Activated T-helper 1 cell treated with anti-CD3 and anti-CD28 coated beads, Interleukin-12 subunit alpha, Interleukin-12 subunit beta, Interleukin-2, Interleukin-4 antibody, amounts not matched to agents 30 ng/mL and 10 ng/mL and 1 ng/mL, durations not matched to agents 14 hours and 24 hours and 36 hours (primary cell): ENCODE measurements at regions not wholly inside any gene's neighbourhood (a gene's known extent, or its start where the extent isn't known, plus 50 kb on each side); places are given as distances from the start of the nearest gene placed in this dataset.

ENCODE experiments used
- DNase-seq: peaks from one replicate; pipeline ENCODE4 v3.0.0; 2021; ENCODE audit warnings: low spot score
- H3K27ac Mint-ChIP-seq: one replicate; pipeline ENCODE4 v1.8.0; 2021; ENCODE audit warnings: mild to moderate bottlenecking, mixed read lengths
- H3K27me3 Mint-ChIP-seq: one replicate; pipeline ENCODE4 v1.8.0; 2022; ENCODE audit warnings: mild to moderate bottlenecking, moderate library complexity, mixed read lengths; ENCODE audit not compliant: insufficient read depth
- H3K36me3 Mint-ChIP-seq: one replicate; pipeline ENCODE4 v1.8.0; 2021; ENCODE audit warnings: low read depth, mixed read lengths
- H3K4me1 Mint-ChIP-seq: one replicate; pipeline ENCODE4 v1.8.0; 2021; ENCODE audit warnings: low read depth, mixed read lengths
- H3K4me3 Mint-ChIP-seq: one replicate; pipeline ENCODE4 v1.8.0; 2021; ENCODE audit warnings: mild to moderate bottlenecking, moderate library complexity, mixed read lengths
- H3K9me3 Mint-ChIP-seq: one replicate; pipeline ENCODE4 v1.8.0; 2021; ENCODE audit warnings: mixed read lengths
- intact Hi-C: fragments of 100-400 bp; cut with micrococcal nuclease; formaldehyde crosslinking; loops from one replicate; pipeline ENCODE4 v1.15.1; 2024

- Mint-ChIP-seq H3K4me3 (no peak overlapping the region), H3K4me1 (no peaks in the 10 kb centered on the region), H3K27me3 (no peaks in the 10 kb centered on the region), H3K9me3 (no peaks in the 10 kb centered on the region), H3K27ac (no peak overlapping the region), H3K36me3 (no peaks in the 10 kb centered on the region)
- intact Hi-C loops: no loop called here
- DNase-seq: no peak
These were observed 313.7 kb upstream of the SMIM31 start for GRCh38 chr4:164440199-164440598.

DNA sequence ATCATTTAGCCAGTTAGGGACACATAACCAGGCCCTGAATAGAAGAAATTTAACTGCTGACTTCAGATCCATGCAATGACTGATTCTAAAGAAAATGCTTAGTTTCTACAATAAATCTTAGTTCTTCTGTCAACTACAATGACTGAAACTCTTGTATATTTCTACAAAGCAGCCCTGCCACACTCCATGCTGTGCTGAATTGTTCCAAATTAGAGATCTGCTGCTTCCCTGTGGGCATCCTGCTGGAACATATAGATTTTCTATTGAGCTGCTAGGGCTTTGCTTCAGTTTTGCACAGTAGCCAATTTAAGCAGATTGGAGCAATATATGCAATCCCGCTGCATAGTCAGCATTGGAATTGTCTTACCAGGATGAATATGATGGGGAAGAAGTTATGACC, 312.8 kb upstream of the SMIM31 start:
- intact Hi-C loops: no loop called here
- Mint-ChIP-seq H3K36me3 (no peaks in the 10 kb centered on the region), H3K4me1 (no peaks in the 10 kb centered on the region), H3K27ac (no peak overlapping the region), H3K9me3 (no peaks in the 10 kb centered on the region), H3K27me3 (no peaks in the 10 kb centered on the region), H3K4me3 (no peak overlapping the region)
- DNase-seq: no peak

DNA sequence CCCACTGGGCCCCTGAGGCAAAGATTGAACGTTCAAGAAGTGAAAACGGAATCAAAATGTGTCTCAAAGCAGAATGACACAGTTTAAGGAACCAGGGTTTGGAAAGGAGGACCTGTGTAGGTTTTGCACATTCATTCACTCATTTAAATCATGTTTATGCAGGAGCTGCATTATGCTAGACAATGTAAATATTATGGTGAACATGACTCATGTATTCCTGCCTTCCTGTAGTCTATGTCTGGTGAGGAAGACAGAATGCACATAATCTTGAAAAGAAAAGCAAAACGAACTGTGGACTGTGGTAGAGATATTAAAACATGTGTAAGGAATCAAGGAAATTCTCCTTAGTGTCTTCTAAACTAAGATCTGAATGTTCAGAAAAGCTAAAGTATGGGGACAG, 311.8 kb upstream of the SMIM31 start:
- no peaks in the 10 kb centered on the region for H3K27me3 Mint-ChIP-seq
- H3K4me3 Mint-ChIP-seq: no peak overlapping the region
- DNase-seq: no peak
- H3K4me1 Mint-ChIP-seq: no peaks in the 10 kb centered on the region
- no peak overlapping the region for H3K27ac Mint-ChIP-seq
- H3K9me3 Mint-ChIP-seq: no peaks in the 10 kb centered on the region
- intact Hi-C loops: no loop called here
- no peaks in the 10 kb centered on the region for H3K36me3 Mint-ChIP-seq

- H3K4me3 Mint-ChIP-seq: no peak overlapping the region
- H3K27ac Mint-ChIP-seq: no peak overlapping the region
- H3K4me1 Mint-ChIP-seq: no peaks in the 10 kb centered on the region
- no peaks in the 10 kb centered on the region for H3K9me3 Mint-ChIP-seq
- DNase-seq: no peak
- intact Hi-C loops: no loop called here
- no peaks in the 10 kb centered on the region for H3K27me3 Mint-ChIP-seq
- H3K36me3 Mint-ChIP-seq: no peaks in the 10 kb centered on the region
These were observed 307.4 kb upstream of the SMIM31 start for GRCh38 chr4:164446516-164446915.

- Mint-ChIP-seq H3K4me3 (no peak overlapping the region), H3K4me1 (no peaks in the 10 kb centered on the region), H3K36me3 (no peaks in the 10 kb centered on the region), H3K9me3 (no peaks in the 10 kb centered on the region), H3K27me3 (no peaks in the 10 kb centered on the region), H3K27ac (no peak overlapping the region)
- intact Hi-C loops: no loop called here
- DNase-seq: no peak
These were observed 292.0 kb upstream of the SMIM31 start for GRCh38 chr4:164461901-164462300.

DNA sequence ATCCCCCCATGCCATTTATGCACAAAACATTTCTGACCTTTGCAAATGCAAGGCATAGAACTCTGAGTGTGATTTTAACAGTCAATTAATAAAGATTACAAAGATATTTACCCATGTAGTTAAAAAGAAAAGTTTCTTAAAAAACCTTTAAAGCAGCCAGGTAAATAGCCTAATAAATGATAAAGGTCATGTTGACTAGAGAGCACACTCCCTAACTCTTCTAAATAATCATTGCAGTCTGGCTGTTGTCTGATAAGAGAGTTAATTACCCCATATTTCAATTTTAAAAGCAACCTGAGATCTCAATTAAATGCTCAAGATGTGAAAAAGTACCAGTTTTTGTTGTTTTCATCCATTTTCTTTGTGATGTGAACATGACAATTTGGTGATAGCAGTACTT, 291.5 kb upstream of the SMIM31 start:
- intact Hi-C loops: no loop called here
- Mint-ChIP-seq H3K27ac (no peak overlapping the region), H3K9me3 (no peaks in the 10 kb centered on the region), H3K4me3 (no peak overlapping the region), H3K4me1 (no peaks in the 10 kb centered on the region), H3K27me3 (no peaks in the 10 kb centered on the region), H3K36me3 (no peaks in the 10 kb centered on the region)
- DNase-seq: no peak

- DNase-seq: no peak
- no peaks in the 10 kb centered on the region for H3K9me3 Mint-ChIP-seq
- no peaks in the 10 kb centered on the region for H3K36me3 Mint-ChIP-seq
- intact Hi-C loops: no loop called here
- H3K27me3 Mint-ChIP-seq: no peaks in the 10 kb centered on the region
- H3K27ac Mint-ChIP-seq: no peak overlapping the region
- H3K4me3 Mint-ChIP-seq: no peak overlapping the region
- H3K4me1 Mint-ChIP-seq: no peaks in the 10 kb centered on the region
These were observed 289.6 kb upstream of the SMIM31 start for GRCh38 chr4:164464313-164464712.

DNA sequence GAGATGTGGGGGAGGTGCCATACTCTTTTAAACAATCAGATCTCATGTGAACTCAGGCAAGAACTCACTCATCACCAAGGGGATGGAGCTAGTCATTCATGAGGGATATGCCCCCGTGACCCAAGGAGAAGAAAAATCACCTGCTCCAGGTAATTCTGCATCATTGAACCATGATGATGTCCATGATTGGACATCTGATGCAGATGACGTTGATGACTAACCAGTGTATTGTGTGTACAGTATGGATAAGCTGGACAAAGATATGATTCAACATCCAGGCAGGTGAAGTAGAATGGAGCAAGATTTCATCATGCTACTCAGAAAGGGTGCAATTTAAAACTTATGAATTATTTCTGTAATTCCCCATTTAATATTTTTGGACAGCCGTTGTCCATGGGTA, 286.4 kb upstream of the SMIM31 start:
- H3K27ac Mint-ChIP-seq: no peak overlapping the region
- no peak for DNase-seq
- intact Hi-C loops: no loop called here
- no peaks in the 10 kb centered on the region for H3K9me3 Mint-ChIP-seq
- H3K4me3 Mint-ChIP-seq: no peak overlapping the region
- no peaks in the 10 kb centered on the region for H3K27me3 Mint-ChIP-seq
- no peaks in the 10 kb centered on the region for H3K4me1 Mint-ChIP-seq
- no peaks in the 10 kb centered on the region for H3K36me3 Mint-ChIP-seq

- H3K4me3 Mint-ChIP-seq: no peak overlapping the region
- intact Hi-C loops: no loop called here
- no peaks in the 10 kb centered on the region for H3K36me3 Mint-ChIP-seq
- H3K27me3 Mint-ChIP-seq: no peaks in the 10 kb centered on the region
- H3K9me3 Mint-ChIP-seq: no peaks in the 10 kb centered on the region
- no peaks in the 10 kb centered on the region for H3K4me1 Mint-ChIP-seq
- no peak for DNase-seq
- H3K27ac Mint-ChIP-seq: no peak overlapping the region
These were observed 272.4 kb upstream of the SMIM31 start for GRCh38 chr4:164481306-164482091.

- H3K27ac Mint-ChIP-seq: no peak overlapping the region
- no peaks in the 10 kb centered on the region for H3K4me1 Mint-ChIP-seq
- no peaks in the 10 kb centered on the region for H3K27me3 Mint-ChIP-seq
- intact Hi-C loops: no loop called here
- DNase-seq: no peak
- H3K4me3 Mint-ChIP-seq: no peak overlapping the region
- no peaks in the 10 kb centered on the region for H3K36me3 Mint-ChIP-seq
- no peaks in the 10 kb centered on the region for H3K9me3 Mint-ChIP-seq
These were observed 271.9 kb upstream of the SMIM31 start for GRCh38 chr4:164482092-164482404.

DNA sequence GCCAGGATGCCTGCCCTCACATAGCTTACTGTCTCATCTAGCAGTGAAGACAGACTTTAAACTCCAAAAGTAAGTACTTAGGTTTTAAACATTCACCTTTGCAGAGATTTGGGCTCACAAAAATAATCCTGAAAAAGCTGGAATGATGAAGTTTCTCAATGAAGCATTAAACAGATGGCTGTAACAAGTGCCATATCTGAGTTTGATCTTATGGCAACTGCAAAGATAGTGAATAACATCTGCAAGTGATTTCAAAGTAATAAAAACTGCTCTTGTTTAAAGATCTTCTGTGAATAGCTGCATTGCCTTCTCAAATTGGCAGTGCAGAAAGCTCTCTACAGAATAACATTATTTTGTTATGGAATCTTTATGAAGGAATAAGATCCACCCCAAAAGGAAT, 271.2 kb upstream of the SMIM31 start:
- Mint-ChIP-seq H3K4me3 (no peak overlapping the region), H3K27ac (no peak overlapping the region), H3K27me3 (no peaks in the 10 kb centered on the region), H3K9me3 (no peaks in the 10 kb centered on the region), H3K36me3 (no peaks in the 10 kb centered on the region), H3K4me1 (no peaks in the 10 kb centered on the region)
- intact Hi-C loops: no loop called here
- DNase-seq: no peak

GRCh38 chr4:164483711-164484110, 270.2 kb upstream of the SMIM31 start:
- H3K4me3 Mint-ChIP-seq: no peak overlapping the region
- H3K4me1 Mint-ChIP-seq: no peaks in the 10 kb centered on the region
- DNase-seq: no peak
- H3K36me3 Mint-ChIP-seq: no peaks in the 10 kb centered on the region
- no peaks in the 10 kb centered on the region for H3K27me3 Mint-ChIP-seq
- H3K9me3 Mint-ChIP-seq: no peaks in the 10 kb centered on the region
- intact Hi-C loops: no loop called here
- no peak overlapping the region for H3K27ac Mint-ChIP-seq

DNA sequence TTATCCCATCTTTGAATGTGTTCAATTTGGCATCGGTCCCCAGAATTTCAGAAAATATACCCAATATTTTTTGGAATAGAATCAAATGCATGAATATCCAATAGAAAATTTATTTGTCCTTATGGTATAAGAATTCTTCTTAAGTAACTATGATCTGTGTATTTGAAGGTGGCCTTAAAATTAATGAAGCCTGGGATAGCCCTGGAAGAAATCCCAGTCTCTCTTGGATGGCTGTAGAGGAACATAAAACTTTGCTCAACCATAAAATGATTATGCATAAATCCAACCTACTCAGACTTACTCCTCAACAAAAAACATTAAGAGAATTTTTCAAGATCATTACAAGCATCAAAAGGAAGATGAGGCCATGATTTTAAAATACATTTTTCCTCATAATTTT, 269.4 kb upstream of the SMIM31 start:
- no peaks in the 10 kb centered on the region for H3K36me3 Mint-ChIP-seq
- DNase-seq: no peak
- H3K4me3 Mint-ChIP-seq: no peak overlapping the region
- no peaks in the 10 kb centered on the region for H3K4me1 Mint-ChIP-seq
- H3K27me3 Mint-ChIP-seq: no peaks in the 10 kb centered on the region
- no peaks in the 10 kb centered on the region for H3K9me3 Mint-ChIP-seq
- intact Hi-C loops: no loop called here
- H3K27ac Mint-ChIP-seq: no peak overlapping the region

DNA sequence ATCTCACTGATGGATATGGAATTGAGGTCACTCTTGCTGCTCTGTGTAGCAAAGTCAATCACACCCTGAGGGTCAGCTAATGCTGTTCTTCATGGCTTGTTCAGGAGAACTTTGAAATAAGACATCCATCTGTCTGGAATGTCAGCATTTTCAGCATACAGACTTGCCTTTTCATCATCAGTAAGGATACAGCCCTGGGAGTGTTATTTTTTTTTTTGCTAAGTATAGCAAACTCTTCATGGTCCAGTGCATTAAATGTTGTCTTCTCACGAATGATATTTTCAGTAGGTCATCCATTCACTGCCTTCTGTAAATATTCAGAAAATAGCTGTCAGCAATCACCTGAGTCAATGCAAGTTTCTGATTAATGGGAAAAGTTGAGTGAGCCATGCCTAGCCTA, 268.8 kb upstream of the SMIM31 start:
- H3K4me1 Mint-ChIP-seq: no peaks in the 10 kb centered on the region
- no peaks in the 10 kb centered on the region for H3K27me3 Mint-ChIP-seq
- no peak for DNase-seq
- H3K36me3 Mint-ChIP-seq: no peaks in the 10 kb centered on the region
- intact Hi-C loops: no loop called here
- H3K4me3 Mint-ChIP-seq: no peak overlapping the region
- H3K9me3 Mint-ChIP-seq: no peaks in the 10 kb centered on the region
- no peak overlapping the region for H3K27ac Mint-ChIP-seq
